SH-SY5Y (cell line): ENCODE measurements at regions not wholly inside any gene's neighbourhood (a gene's known extent, or its start where the extent isn't known, plus 50 kb on each side); places are given as distances from the start of the nearest gene placed in this dataset.

ENCODE experiments used
- GATA2 ChIP-seq: IDR thresholded peaks from 2 replicates; pipeline ENCODE4 v1.6.1; 2011; ENCODE audit warnings: mild to moderate bottlenecking, low read depth, low read length
- GATA3 ChIP-seq: IDR thresholded peaks from 2 replicates; pipeline ENCODE4 v1.6.1; 2011; ENCODE audit warnings: low read depth, mild to moderate bottlenecking, low read length, moderate library complexity

DNA sequence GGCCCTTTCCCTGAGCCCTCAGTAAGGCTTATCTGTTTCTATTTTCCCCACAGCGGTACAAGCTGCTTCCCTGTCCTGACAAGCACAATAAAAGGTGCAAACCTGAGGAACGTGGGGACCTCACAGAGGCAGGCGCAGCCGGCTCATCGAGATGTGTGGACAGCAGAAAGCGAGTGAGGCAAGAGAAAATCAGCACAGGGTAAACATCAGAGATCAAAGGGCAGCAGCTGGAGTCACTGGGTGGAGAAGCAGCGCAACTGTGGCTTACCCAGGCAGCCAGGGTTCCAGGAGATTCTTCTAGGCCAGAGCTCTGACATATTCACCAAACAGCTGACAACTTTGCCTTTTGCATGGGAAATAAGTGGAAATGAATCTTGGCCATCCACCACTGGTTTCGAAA is 212.6 kb downstream of the WDR11 start:
- TF ChIP-seq GATA2 (no peak), GATA3 (no peak)
